GM18511 (cell line): ENCODE measurements at regions not wholly inside any gene's neighbourhood (a gene's known extent, or its start where the extent isn't known, plus 50 kb on each side); places are given as distances from the start of the nearest gene placed in this dataset.

Experiments
- ATAC-seq: cut with Tn5 transposase; IDR thresholded peaks from one replicate; pipeline ENCODE4 v1.9.1; 2021; ENCODE audit warnings: mild to moderate bottlenecking, moderate library complexity; ENCODE audit not compliant: unreplicated experiment

DNA sequence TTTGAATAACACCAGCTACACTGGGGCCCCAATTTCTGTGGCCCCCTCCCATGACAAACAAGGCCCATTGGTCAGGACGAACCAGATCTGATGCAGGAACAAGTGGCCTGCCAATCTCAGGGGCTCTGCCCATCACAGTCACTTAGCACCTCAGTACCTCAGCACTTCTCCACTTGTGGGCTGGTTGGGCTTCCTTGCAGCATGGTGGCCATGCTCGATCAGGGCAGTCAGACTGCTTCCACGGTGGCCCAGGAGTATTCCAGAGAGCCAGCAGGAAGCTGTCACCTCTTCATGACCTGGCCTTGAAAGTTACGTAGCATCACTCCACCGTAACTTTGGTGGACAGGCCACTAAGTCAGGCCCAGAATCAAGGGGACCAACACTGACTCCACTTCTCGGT is 206.5 kb downstream of the AUH start:
- no peak for ATAC-seq

DNA sequence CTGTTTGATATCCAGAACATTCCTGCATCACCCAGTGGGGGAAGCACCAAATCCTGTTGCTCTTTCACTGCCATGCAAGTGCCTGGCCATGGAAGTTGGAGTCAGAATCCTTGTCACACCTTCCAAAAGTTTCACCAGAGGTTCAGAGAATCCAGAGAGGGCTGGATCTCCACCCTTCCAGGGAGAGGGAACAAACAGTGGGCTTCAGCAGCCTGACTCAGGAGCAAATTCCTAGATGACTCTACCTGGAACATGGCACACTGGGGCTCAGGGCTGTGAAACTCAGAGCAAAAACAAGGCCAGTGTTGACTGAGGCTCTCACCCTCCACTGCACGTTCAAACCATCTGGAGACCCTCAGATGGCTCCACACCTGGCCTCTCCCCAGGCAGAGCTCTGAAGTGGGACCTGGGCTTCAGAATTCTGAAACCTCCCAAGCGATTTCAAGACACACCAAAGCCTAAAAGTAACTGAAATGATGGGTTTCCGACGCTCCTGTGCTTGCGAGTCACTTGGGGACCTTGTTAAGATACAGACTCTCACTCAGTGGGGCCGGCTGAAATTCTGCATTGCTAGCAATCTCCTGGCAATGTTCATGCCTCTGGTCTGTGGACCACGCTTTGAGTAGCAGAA is 205.9 kb downstream of the AUH start:
- ATAC-seq, result no peak

DNA sequence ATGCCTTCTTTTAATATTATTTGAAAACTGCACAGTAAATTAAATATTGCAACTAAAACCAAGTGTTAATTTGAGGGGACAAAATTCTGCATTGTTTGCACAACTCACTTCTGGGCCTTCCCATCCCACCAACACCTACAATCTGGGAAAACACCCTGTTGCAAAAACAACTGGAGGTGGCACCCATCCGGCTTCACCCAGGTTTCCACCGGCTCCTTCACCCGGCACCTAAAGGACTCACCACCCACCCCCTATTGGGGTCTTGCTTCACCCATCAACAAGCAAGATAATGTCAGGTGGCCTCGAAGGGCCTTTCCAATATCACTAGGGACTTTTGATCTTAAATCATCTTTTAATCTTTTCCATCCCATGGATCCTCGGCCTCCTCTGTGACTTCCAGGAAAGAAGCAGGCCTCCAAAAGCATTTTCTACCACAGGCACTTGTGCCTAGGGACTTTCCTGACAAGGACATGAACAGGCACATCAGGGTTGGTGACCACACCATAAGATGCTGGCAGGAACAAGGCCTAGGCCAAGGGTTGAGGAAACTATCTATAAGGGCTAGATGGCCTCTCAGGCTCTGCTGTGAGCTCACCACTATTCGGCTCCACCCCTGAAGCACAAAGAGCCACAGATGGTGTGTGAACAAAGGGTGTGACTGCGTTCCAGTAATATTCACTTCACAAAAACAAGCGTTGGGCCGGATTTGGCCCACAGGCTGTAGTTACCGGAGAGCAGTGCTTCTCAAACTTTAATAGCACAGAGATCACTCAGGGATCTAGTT is 205.1 kb downstream of the AUH start:
- no peak for ATAC-seq

DNA sequence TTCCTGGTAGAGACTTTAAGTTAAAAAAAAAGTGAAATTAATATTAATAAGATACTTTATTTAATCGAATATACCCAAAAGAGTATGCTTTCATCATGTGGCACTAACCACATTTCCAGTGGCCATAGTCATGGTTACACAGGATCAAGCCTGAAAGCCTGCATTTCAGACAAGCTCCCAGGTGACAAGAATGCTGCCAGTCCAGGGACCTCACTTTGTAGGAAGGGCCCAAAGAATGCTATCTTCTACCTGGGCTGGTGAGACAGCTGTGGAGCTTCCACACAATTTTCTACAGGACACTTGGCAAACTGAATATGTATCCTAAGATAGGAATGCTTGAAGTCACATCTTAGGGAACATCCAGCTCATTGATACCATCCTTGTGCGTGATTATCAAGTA is 203.8 kb downstream of the AUH start:
- no peak for ATAC-seq

DNA sequence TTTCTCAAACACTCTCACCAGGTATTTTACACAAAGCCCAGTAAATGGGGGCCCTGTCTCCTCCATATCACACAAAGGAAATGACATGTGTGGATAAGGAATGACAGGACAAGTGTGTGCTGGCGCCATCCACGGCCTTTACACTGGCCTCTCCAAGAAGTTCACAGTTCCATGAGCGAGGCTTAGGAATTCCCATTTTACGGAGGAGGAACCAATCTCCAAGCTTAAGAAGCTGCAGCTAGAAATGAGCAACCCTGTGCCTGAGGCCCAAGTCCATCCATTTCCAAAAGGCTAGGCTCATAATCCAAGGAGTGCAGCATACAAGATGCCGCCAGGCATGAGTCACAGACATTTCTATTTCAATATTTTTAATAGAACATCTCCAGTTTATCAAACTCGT is 203.4 kb downstream of the AUH start:
- no peak for ATAC-seq

DNA sequence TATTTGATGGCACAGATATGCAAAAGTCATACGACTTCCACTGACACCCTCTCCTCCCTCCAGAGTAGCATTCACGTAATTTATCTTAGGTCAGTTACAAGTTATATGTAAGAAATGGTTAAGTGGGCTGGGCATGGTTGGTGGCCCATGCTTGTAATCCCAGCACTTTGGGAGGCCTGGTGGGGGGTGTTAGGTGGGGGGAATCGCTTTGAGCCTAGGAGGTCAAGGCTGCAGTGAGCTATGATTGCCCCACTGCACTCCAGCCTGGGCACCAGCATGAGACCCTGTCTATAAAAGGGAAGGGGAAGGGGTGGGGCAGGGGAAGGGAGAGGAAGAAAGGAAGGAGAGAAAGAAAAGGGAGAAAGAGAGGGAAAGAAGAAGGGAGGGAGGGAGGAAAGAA is 202.8 kb downstream of the AUH start:
- ATAC-seq, result no peak

DNA sequence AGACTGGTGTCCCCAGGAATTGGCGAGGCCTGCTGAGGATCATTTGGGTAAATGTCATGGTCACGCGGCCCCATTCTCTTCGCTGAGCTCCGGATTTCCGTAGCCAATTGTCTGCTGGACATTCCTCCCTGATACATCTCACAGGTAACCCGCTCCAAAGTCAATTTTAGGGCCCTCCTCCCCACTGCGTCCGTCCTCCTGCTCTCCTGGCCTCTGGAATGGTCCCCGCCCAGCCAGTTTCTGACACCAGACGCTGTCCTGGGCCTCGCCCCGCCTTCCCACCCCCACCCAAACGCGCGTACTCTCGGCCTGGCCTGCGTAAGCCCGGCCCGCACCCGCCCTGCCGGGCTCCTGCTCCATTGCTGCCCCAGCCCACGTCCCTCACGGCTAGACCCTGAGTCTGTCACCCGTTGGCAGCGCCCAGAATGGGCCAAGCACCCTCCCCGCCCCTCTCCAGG is 202.0 kb downstream of the AUH start:
- ATAC-seq, result no peak

DNA sequence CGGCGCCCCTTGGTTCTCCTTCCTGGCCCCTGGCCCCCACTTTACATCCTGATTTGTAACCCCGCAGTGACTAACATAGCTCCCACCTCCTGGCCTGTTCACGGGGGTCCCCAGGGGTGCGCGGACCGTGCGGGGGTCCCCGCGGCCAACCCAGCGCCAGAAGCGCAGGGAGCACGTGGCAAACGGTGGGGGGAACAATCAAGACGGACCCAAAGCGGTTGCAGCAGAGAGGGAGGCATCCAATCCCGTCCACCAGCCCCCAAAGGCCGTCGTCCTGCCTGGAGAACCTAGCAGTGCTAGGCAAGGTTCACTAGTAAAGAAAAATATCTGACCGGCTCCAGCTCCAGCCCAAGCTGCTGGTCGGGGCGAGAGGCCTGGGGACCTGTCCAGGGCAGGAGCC is 201.5 kb downstream of the AUH start:
- ATAC-seq, result no peak

DNA sequence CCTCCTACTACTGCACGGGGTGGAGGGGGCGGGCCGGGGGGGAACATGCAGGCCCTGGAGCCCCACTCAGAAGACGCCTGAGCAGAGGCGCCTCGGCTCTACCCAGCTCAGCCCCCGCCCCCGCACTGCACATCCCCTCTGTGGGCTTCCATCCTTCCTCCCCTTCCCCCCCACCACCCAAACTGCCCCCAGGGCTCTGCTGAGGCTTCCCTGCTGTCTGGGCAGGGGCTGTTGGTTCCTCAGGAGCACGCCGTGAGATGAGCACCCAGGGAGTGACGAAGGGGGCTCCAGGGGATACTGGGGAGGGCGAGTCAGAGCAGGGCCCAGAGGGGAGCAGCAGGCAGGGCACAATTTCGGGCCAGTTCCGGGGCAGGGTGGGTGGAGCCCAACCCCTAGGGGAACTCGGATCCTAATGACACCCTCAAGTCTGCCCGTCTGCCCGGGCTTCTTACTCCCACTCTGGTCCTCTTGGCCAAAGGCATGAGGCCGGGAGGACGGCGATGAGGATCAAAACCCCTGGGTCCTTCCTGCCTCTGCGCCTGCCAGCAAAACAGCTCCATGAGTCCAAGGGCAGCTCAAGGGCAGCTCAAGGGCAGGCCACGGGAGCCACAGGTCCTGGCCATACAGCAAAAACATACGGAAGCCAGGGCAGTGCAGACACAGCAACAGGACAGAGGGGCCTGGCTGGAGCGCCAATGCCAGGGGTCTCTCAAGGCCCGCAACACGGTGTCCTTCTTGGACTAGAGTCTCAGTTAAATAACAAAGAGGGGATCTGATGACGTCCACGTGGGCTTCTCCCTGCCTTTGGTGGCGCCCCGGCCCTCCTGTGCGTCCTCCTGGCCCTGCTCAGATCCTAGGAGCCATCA is 200.9 kb downstream of the AUH start:
- ATAC-seq, result no peak

DNA sequence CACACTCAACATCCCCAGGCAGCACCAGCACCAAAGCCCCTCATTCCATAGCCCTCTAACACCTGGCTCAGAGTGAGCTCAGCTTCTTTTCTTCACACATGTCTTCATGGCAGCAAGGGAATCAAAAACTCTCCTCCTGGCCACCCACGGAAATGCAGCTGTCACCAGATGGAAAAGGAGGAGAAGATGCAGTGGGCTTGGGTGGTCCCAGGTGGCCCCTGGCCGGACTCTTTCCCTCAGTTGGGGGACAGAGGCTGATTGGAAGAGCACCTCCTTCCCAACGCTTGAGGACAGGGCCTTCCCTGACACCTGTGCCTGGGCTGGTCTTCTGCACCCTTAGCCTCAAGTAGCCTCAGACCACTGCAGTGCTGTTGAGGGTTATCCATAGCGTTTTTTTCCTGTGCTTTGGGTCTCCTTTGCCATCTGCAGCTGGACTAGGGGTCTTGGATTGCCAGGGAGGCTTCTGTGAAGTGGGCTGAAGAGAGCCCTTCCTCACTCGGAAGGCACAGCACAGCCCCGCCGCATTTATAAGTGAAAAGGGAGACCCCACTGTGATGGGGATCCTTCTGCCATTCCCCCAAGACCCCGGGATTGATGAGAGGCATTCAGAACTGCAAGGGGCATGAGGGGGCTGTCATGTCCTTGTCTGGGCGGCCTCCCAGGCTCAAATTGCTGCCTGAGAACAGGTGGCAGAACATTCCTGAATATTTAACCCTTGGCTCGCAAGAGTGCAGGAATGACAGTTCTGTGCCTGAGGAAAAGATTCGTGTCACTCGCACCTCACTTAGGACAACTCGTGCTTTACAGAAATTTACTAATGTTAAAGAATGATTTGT is 200.0 kb downstream of the AUH start:
- ATAC-seq, result no peak

DNA sequence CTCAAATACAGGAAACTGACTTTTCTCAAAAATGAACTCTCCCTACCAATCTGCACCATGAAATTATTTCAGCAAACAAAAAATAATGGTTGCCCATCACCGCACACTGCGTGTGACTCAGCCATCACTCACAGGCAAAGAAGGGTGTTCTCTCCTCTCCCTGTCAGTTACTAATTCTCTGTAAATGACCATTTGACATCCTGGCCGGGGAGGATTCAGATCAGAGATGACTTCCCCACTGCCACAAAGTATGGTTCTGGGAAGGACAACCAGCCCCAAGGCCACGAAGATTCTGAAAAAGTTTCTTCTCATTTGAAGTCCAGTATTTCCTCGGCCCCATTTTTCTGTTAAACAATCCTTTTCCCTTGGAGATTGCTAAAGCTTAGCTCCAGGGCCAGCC is 199.4 kb downstream of the AUH start:
- ATAC-seq, result peak; percentile 28

DNA sequence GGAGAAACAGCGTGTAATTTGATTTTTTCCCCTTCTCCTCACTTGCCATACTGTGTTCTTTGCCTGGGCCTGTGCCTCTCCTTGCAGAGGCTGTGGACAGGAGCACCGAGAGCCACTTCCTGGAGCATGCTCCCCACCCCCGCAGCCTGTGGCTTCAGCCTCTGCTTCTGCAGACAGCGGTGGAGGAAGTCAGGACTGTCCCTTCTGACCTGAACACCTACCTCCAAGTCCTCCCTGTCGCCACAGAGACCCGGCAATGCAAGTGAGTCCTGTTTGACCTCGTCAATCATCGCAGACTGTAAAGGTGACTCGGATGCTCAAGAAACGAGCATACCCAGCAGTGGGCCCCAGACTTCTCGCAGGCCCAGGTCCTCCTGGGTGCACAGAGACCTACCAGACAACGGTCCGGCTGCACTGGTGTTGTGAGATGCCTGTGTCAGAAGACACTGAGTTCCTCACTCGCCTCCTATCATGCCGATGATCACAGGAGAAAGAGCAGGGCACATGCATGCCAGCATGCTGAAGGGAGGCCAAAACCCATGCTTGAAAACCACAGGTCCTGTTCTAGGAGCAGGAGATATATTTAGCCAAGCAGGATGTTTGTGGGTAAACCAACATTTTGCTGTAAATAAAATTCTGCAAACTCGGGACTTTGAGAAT is 198.8 kb downstream of the AUH start:
- peak; percentile 79 for ATAC-seq

DNA sequence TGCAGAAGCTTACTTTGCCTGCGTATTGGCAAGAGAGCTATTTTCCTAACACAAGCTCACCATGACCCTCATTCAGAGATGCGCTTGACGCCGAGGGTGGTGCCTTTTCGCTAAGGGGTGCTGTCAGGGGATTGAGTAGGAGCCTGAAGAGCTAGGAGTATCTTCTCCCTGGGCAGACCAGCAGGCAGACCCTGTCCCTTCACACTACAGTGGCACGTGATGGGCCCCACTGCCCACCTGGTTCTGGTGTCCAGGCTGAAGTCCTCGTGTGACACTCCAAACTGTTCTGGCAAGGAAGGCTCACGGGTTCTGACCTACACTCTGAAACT is 198.3 kb downstream of the AUH start:
- ATAC-seq, result no peak

DNA sequence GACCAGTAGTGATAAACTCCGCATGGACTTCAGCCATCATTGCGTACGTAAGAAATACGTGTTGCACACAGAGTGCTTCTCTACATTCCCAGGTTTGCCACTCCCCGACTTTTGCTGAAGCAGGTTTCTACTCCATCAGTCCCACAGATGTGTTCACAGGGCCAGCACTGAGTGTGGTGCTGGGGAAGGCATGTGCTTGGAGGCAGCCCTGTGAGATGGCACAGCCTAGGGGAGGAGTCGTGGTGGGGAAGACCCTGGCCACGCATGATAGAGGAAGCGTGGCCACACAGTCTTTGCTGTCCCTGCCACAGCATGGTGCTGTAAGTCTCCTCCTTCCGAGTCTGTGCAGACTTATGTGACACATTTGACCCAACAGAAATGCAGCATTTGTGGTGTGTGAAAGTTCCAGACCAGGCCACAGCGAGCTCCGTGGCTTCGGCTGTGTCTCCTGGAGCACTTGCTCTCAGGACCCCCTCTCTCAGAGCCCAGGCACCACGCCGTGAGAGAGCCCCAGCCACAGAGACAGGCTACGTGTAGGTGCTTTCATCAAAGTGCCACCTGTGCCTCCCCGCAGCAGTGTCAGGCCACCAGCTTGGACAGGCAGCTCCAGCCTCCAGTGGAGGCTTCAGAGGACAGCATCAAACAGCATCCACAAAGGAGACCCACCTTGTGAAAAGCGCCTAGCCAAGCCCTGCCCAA is 197.8 kb downstream of the AUH start:
- ATAC-seq, result peak; percentile 47
